Activated CD8-positive, alpha-beta memory T cell treated with anti-CD3 and anti-CD28 coated beads, Interleukin-2, amount 50 U/mL, for 24 hours (primary cell): ENCODE measurements at regions not wholly inside any gene's neighbourhood (a gene's known extent, or its start where the extent isn't known, plus 50 kb on each side); places are given as distances from the start of the nearest gene placed in this dataset.

Experiments used
- DNase-seq: peaks from one replicate; pipeline ENCODE4 v3.0.0-alpha.2; 2020; ENCODE audit errors: extremely low read depth

- no peak for DNase-seq
Observed at GRCh38 chr22:47806894-47807293, 1044.4 kb downstream of the TBC1D22A start.

- no peak for DNase-seq
Observed at GRCh38 chr22:47805394-47805935, 1043.0 kb downstream of the TBC1D22A start.

DNA sequence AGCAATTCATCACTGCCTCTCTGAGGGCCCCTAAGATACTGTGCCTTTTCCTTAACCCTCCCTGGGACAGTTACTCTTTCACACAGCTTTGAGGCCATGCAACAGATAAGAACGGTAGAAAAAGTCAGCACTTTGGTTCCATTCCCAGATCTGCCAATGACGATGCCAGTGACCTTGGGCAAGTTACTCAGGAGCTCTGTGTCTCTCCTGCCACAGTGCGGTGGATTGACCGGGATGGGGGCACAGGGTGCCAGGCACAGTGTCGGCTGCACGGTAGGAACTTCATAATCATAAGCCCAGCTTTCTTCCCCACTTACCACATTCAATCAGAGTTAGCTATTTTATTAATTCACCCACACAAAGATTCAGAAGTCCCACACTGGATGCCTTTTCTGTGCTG is 1041.8 kb downstream of the TBC1D22A start:
- no peak for DNase-seq

DNA sequence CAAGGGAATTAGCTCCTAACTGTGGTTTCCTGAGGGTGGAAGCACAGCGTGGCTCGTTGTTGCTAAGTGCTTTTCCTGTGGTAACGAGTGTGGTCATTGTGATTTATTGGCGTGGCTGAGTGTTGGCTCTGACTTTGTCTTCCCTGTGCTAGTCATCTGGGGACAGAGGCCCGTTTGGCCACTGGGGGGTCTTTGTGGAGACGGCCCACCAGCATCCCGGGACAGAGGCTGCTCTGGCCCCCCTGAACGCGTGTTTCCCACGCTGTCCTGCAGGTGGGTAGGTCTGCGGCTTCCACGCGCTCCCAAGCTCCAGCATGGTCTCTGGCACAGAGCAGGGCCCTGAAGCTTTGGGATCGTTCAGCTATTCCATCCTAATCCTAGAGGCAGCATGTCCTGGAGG is 1040.0 kb downstream of the TBC1D22A start:
- no peak for DNase-seq

GRCh38 chr22:47801541-47802245 is 1039.2 kb downstream of the TBC1D22A start:
- DNase-seq = no peak

- DNase-seq = no peak
Observed at GRCh38 chr22:47798229-47798628, 1035.8 kb downstream of the TBC1D22A start.

- DNase-seq = no peak
Observed at GRCh38 chr22:47797342-47797945, 1035.0 kb downstream of the TBC1D22A start.

DNA sequence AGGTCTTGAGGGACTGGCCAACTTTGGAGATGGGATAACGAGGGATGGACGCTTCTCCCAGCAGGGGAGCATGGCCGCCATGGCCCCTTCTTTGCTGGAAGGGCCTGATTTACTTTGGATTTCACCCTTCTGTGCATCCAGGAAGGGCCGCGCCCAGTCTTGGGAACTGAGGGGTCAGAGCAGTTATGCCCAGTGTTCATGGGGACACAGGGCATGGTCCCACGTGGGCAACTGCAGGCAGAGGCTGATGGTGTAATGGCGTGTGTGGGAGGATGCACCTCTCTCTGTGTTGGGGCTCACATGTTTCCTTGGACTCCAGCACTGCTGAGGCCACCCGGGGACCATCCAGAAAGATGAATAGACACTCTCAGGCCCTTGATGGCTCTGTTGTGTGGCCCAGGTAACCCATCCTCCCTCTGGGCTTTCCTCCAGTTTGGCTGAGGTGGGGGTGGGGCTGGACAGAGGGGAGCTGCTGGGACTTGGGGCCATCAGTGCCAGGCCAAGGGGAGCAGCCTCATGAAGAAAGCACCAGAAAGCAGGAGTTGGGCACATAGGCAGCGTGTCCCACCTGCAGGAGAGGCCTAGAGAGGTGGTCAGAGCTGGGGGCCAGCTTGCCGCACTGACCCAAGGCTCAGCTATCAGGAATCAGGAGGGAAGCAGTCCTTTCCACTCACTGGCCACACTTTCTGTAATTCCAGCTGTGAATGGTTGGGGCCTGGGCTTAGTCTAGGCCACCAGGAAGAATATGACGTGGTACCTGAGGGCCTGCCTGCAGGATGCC is 1033.9 kb downstream of the TBC1D22A start:
- no peak for DNase-seq

- DNase-seq = no peak
Observed at GRCh38 chr22:47795477-47796127, 1033.2 kb downstream of the TBC1D22A start.

DNA sequence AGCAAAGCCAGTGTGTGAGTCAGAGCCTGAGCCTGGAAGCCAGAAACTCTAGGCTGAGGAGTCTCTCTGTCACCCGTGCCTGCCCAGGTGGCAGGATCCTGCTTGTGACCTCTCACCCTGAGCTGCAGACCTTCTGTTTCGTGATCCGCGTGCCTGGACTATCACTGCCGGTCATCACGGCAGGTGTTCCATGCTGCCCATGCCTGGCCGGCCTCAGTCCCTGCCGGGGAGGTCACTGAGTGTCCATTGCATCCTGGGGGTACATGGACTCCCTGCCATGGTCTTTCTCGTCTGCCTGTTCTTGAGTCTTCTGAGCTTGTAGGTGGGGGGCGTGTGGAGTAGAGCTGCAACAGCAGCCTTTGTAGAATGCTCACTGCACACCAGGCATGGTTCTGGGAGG is 1032.4 kb downstream of the TBC1D22A start:
- DNase-seq = no peak

DNA sequence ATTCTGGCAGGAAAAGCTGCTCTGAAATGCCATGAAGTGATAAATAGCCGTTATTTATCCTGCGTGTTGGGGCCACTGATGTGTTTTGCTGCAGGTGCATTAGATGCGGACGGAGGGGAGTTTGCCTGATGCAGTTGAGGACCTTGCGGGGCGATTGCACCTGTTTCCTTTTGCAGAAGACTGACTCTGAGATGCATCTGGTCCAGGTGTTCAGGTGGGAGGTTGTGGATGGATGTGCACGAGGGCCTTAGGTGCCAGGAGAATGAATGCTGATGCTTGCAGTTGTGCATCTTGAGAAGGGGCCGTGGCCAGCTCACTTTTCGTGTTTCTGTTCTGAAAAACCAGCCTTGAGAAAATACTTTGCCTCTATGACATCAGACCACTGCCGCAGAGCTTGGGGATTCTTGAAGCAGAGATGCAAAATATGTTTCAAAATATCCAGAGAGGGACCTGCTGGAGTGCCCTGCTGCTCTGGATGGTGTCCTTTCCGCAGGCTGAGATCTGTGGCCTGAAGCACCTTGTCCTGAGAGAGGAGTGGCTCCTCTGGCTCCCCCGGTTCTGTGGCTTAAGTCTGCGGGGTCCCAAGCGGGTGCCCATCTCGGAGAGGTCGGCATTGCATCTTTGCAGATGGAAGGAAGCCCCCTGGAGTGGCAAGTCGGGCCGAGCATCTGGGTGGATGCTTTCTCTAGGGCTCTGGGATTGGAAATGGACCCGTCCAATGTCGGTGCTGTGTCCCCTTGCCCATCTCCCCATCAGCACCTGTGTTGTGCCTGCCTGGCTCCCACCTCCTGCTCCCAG is 1031.1 kb downstream of the TBC1D22A start:
- DNase-seq = no peak

DNA sequence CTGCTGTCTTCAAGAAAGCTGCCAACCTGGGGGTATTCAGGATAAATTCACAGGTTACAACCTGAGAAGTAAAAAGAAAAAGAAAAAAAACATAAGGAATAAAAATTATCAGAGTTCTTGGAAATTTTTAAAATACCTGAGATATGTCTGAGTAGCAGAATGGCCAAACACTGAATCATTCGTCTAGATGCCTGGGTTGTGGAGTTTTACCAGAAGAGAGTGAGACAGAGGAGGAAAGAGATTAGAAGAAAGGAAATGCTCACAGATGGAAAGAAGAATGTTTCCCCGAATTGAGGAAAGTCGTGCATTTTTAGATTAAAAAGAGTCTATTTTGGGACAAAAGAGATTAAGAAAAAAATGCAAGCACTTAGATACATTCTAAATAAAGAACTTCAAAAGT is 1026.7 kb downstream of the TBC1D22A start:
- no peak for DNase-seq

DNA sequence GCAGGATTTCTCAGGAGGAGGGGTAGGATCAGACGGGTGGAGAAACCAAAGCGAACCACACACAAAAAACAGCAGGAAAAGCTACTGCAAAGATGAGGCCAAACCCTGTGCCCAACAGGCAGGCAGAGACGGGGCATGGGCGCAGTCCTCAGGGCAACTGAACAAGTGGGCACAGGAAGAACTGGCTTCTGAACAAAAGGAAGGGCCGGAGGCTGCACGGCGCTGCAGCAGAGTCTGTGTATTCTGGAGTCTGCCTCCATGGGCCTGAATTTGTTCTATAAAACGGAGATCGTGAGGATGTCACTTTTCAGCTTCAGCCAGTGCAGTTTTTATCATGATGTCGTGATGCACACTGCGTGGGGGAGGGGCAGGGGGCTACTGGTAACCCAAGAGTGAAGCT is 1026.0 kb downstream of the TBC1D22A start:
- no peak for DNase-seq

DNA sequence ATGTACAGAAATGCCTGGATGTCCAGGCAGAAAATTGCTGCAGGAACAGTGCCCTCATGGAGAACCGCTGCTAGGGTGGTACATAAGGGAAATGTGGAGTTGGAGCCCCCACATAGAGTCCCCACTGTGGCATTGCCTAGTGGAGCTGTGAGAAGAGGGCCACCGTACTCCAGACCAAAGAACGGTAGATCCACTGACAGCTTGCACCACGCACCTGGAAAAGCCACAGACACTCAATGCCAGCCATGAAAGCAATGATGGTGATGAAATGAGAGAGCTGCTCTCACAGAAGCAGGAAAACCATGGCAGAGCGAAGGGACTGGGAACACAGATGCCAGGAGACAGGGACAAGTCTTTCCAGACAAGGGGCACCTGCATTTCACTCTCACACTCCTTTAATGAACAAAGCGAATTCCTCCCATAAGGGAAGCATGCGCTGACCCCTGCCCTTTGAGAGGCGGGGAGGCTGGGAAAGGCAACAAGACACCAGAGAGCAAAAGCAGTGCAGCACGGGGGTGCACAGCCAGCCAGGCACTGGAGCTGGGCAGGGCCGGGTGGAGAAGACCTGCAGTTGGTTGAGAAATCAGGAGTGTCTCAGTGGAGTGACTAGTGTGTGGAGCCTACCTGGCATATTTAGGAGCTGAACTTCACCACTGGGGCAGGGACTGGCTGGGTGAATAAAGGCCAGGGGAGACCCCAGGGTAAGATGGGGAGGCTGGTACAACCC is 1025.2 kb downstream of the TBC1D22A start:
- DNase-seq = no peak

DNA sequence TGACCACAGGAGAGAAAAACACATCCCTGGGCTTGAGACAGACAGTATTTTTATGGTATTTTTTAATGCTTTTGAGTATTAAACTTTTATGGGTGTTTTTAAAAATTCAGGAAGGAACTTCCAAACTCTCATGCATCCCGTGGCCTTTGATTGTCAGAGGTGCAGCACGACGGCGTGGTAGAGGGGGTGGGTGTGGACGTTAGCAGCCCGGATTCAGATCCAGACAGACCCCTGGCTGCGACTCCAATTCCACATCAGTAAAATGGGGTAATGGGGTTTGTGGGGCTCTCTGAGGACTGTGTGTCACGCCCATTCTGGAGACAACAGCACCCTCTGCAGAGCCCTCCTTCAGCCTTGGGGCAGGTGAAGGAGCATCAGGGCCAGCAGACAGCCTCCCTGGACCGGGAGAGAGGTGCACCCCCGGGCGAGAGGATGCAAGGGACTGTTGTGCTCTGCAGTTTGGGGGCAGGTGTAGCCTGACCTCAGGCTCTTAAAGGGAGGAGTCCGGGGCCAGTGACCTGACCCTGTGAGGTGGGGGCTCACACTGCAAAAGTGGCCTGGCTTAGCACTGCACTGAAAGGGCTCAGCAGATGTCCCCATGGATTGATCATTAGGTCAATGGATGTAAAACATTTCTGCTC is 1024.3 kb downstream of the TBC1D22A start:
- DNase-seq = no peak

DNA sequence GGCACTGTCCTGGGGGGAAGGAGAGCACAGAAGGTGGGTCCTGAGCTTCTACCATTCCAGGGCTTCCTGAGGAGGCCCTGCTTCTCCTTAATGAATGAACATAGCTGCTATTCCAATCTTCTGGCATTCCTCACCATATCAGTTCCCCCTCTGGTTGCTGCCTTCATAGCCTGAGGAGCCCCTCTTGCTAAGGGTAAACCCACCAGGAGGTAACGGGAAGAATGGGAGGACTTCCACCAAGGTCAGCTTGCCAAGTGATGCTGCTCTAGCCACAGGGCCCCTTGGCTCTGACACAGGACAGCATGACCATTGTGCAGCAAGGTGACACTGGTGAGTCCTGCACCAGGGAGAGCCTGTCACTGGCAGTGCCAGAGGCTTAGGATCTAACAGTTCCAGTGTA is 1022.5 kb downstream of the TBC1D22A start:
- no peak for DNase-seq

DNA sequence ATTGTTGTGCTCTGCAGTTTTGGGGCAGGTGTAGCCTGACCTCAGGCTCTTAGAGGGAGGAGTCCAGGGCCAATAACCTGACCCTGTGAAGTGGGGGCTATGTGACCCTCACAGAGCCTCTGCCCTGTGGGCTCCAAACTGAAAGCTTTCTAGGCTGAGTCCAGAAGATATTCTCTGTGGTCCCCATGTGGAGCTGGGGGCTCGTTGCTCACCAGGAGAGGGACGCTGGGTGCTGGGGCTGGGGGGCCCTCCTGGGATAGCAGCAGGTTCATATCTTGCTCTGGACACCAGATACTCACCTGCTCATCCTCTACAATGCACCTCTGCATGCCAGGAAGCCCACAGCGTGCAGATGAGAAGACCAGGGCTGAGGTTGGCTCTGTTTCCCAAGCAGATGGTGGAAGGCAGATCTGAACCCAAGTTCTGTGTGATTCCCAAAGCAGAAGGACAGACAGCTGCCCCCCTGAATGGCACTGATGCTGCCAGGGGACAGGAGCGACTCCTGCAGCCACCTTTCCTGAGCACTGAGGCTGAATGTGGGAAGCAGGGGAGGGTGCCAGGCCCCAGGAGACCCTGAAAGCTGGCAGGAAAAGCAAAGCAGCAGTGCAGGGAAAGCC is 1022.0 kb downstream of the TBC1D22A start:
- no peak for DNase-seq

GRCh38 chr22:47783433-47784366 is 1021.2 kb downstream of the TBC1D22A start:
- no peak for DNase-seq
